Amygdala (tissue), 56 donors: ENCODE measurements at regions not wholly inside any gene's neighbourhood (a gene's known extent, or its start where the extent isn't known, plus 50 kb on each side); places are given as distances from the start of the nearest gene placed in this dataset.
"Not testable (repeated sequence)": the region's sequence is repeated elsewhere in the genome, so short reads cannot be mapped to it uniquely, and the experiment has no call there.

Source experiments
- DNase-seq, 56 donors: peaks; one replicate each; lab custom pipeline; 2025; lab: John Stamatoyannopoulos, UW

GRCh38 chr12:9319044-9319841, 111.0 kb upstream of the PZP start:
- no peak for DNase-seq

DNA sequence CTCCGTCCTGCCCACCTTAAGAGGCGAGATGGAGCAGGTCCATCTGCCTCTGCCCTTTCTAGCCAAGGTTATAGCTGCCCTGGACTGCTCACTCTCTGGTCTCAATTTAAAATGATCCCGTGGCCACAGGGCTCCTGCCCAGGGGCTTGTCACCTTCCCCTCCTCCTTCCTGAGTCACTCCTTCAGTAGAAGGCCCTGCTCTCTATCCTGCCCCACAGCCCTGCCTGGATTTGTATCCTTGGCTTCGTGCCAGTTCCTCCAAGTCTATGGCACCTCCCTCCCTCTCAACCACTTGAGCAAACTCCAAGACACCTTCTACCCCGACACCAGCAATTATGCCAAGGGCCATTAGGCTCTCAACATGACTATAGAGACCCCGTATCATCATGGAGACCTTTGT, 105.3 kb upstream of the PZP start:
- DNase-seq, result not testable (repeated sequence)

DNA sequence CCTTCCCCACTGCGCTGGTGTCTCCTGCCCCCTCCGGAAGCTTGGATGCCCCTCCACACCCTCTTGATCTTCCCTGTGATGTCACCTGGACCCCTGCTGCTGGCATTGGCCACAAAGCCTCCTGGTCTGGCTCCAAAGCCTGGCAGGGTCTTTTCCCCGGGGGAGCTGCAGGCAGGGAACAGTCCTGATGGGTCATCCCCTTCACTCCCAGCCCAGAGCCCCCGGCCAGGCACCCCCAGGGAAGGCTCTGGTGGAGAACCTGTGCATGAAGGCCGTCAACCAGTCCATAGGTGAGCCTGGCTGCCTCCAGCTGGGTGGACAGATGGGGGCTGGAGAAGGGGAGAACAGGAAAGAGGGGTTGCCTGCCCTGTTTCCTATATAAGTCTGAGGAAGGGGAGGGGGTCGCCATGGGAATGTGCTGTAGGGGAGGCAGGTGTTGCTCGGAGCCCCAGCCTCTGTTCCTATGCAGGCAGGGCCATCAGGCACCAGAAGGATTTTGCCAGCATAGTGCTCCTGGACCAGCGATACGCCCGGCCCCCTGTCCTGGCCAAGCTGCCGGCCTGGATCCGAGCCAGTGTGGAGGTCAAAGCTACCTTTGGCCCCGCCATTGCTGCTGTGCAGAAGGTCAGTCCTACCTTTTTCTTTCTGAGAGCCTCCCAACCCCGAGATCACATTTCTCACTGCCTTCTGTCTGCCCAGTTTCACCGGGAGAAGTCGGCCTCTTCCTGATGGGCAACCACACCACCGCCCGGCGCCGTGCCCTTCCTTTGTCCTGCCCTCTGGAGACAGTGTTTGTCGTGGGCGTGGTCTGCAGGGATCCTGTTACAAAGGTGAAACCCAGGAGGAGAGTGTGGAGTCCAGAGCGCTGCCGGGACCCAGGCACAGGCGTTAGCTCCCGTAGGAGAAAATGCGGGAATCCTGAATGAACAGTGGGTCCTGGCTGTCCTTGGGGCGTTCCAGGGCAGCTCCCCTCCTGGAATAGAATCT, 104.5 kb upstream of the PZP start:
- not testable (repeated sequence) for DNase-seq

- not testable (repeated sequence) for DNase-seq
Observed at GRCh38 chr12:9311454-9311853, 103.3 kb upstream of the PZP start.

- not testable (repeated sequence) for DNase-seq
Observed at GRCh38 chr12:9310645-9311044, 102.5 kb upstream of the PZP start.

- DNase-seq, result not testable (repeated sequence)
Observed at GRCh38 chr12:9309749-9310148, 101.6 kb upstream of the PZP start.

DNA sequence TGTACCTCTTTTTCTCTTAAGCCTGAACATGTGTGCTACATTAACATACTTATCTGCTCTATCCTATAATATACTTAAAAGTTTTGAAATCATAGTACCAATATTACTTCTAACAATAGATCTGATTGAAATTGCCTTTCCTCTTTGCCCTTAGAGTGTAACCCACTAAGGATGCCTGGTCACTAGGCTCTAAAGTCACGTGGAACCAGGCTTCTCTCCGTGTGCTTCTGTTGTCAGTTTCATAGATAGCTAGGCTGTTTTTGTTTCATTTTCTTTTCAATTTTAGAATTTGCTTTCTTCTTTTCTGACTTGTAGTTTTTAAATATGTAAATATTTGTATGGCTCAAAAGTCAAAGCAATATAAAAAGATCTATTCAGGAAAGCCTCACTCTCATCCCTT, 100.5 kb upstream of the PZP start:
- not testable (repeated sequence) for DNase-seq

- not testable (repeated sequence) for DNase-seq
Observed at GRCh38 chr12:9308163-9308562, 100.0 kb upstream of the PZP start.

GRCh38 chr12:9307255-9307654, 99.1 kb upstream of the PZP start:
- DNase-seq, result not testable (repeated sequence)

GRCh38 chr12:9306004-9306403, 97.8 kb upstream of the PZP start:
- DNase-seq, result not testable (repeated sequence)

DNA sequence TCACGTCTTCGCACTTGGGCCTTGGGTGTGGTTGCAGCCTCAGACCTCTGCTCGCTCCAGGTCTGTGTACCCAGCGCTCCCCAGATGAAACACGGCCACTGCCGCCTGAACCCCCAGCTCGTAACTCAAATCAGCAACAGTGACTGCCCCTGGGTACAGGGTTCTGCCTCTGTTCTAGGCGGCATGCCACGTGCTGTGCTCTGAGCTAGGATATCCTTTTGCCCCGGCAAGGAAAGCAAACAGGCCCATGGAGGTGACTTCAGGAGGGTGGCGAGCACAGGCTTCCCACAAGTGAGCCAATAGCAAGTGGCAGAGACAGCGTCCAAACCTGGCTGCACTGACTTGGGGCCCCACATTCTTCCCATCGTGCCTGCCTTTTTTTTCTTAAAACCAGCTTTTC, 96.3 kb upstream of the PZP start:
- not testable (repeated sequence) for DNase-seq

GRCh38 chr12:9295872-9296271, 87.7 kb upstream of the PZP start:
- DNase-seq, result not testable (repeated sequence)

- DNase-seq, result not testable (repeated sequence)
Observed at GRCh38 chr12:9294072-9294620, 86.0 kb upstream of the PZP start.

- DNase-seq, result not testable (repeated sequence)
Observed at GRCh38 chr12:9293391-9293790, 85.2 kb upstream of the PZP start.

GRCh38 chr12:9289984-9290383, 81.8 kb upstream of the PZP start:
- not testable (repeated sequence) for DNase-seq

GRCh38 chr12:9284724-9285123, 76.5 kb upstream of the PZP start:
- DNase-seq, result not testable (repeated sequence)

DNA sequence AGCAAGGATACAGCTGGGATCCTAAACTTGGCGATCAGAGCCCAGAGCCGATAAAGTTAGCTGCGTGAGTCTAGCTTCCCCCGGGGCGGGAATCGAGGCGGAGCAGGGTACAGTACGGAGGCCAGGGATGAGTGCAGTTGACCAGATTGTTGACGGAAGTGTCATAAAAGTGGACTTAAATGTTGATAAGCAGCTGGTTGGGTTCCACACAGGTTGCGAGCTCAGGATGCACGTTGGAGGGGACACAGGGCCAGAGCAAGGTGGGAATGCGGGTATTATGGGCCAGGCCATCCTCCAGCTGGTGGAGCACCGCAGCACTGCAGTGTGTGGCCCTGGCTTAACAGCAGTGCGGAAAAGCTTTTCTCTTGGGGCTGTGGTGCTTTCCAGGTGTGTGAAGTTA, 76.0 kb upstream of the PZP start:
- DNase-seq, result peak in 1 of 56 donors; percentile 1

- peak in 52 of 56 donors; percentile 3 to 91 (median 66) for DNase-seq
Observed at GRCh38 chr12:9283346-9284095, 75.3 kb upstream of the PZP start.

DNA sequence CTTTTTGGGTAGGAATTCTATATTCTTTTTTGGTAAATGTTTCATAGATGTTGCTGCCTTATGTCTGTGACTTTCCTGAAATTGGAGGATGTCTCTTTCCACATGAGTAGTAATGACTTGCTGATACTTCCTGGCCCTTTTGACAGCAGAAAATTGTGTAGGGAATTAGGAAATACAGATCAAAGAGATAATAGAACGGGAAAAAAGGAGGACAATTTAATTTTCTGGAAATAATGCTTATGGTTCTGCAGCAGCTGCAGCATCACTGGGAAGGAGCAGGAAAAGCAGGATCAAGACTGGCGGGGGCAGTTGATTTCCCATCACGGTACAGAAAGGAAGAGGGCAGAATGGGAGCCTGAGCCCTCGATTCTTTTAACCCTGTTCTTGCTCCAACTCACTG, 68.8 kb upstream of the PZP start:
- no peak for DNase-seq

DNA sequence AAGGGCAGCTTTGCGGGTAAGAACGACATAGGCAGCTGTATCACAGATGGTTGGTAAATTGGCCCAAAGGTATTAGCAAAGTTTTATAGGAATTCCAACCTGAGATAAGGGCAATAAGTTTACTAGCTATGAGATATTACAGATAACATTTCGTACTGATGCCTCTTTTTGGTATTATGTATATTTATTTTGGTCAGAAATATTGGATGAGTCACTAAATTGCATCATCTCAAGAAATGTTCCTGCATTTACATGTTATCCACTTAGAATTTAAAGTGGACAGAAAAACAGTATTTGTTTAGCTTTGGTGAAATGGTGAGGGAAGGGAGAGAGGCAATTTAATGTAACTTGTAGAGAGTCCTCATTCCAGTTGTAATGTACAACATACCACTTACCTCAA, 65.1 kb upstream of the PZP start:
- DNase-seq, result no peak
